GM12878 (cell line): ENCODE measurements at regions not wholly inside any gene's neighbourhood (a gene's known extent, or its start where the extent isn't known, plus 50 kb on each side); places are given as distances from the start of the nearest gene placed in this dataset.

Source experiments
- ATAC-seq: fragments of 200-7000 bp; cut with Tn5 transposase; 3 replicates; pipeline ENCODE4 v1.9.1; 2020; ENCODE audit warnings: mild to moderate bottlenecking, moderate library complexity
- BruUV-seq: library from RNA; stranded (reverse); fragments of 400-500 nt; replicated peaks from 2 replicates; lab custom pipeline; 2021; lab: Mats Ljungman, UMichigan
- CTCF ChIA-PET: fragments of 300-600 bp; sonication (Branson Sonifier 250); formaldehyde crosslinking; extraction: SDS; loops from one replicate; lab custom pipeline; 2021; ENCODE audit warnings: inconsistent platforms; lab: Yijun Ruan, JAX
- POLR2A ChIA-PET: fragments of 350-600 bp; formaldehyde crosslinking; extraction: SDS; loops from one replicate; lab custom pipeline; 2021; ENCODE audit warnings: inconsistent platforms; lab: Charles Lee
- RAD21 ChIA-PET: fragments of 300-600 bp; sonication (Branson Sonifier 250); formaldehyde crosslinking; loops from one replicate; lab custom pipeline; 2023; ENCODE audit warnings: antibody characterized with exemption; ENCODE audit not compliant: unreplicated experiment; lab: Charles Lee
- SMC1A ChIA-PET: fragments of 300-600 bp; sonication (Branson Sonifier 250); formaldehyde crosslinking; loops from one replicate; lab custom pipeline; 2023; ENCODE audit not compliant: unreplicated experiment, uncharacterized antibody; lab: Charles Lee
- DNase-seq: peaks from one replicate; pipeline ENCODE4 v3.0.0-alpha.2; 2011; ENCODE audit warnings: low read depth, low spot score
- FAIRE-seq: peaks from 3 replicates; lab custom pipeline; 2011; peaks lifted over from hg19 to GRCh38; lab: Jason Lieb, UNC
- H2AFZ ChIP-seq: 2 replicates; pipeline ENCODE4 v1.6.0; 2011; ENCODE audit warnings: low read depth, low read length, control low read depth; ENCODE audit not compliant: control insufficient read depth
- H3K27ac ChIP-seq: 2 replicates; pipeline ENCODE4 v1.5.1; 2011; ENCODE audit warnings: control low read depth; ENCODE audit not compliant: control insufficient read depth, insufficient read depth
- H3K27me3 ChIP-seq, 2 experiments: replicated peaks in 1 of 2; 2 replicates each; pipeline versions ENCODE4 v1.6.0 to v1.6.1; 2011; ENCODE audit warnings: low read length in 1 of 2; ENCODE audit not compliant: control insufficient read depth in 2 of 2, insufficient read depth in 2 of 2
- H3K36me3 ChIP-seq, 2 experiments: 2 replicates each; pipeline ENCODE4 v1.5.1; 2011; ENCODE audit warnings: low read length in 1 of 2; ENCODE audit not compliant: control insufficient read depth in 2 of 2, insufficient read depth in 2 of 2
- H3K4me1 ChIP-seq: 2 replicates; pipeline ENCODE4 v1.6.1; 2011; ENCODE audit warnings: mild to moderate bottlenecking, low read length, moderate library complexity, mixed read lengths; ENCODE audit not compliant: control insufficient read depth, insufficient read depth
- H3K4me2 ChIP-seq: 2 replicates; pipeline ENCODE4 v1.6.0; 2011; ENCODE audit warnings: control low read depth; ENCODE audit not compliant: control insufficient read depth, insufficient read depth
- H3K4me3 ChIP-seq: fragments of 200-600 bp; sonication (generic); 2 replicates; pipeline ENCODE4 v1.5.1; 2016
- H3K79me2 ChIP-seq: 2 replicates; pipeline ENCODE4 v1.6.0; 2011; ENCODE audit warnings: low read length; ENCODE audit not compliant: control insufficient read depth, insufficient read depth
- H3K9ac ChIP-seq: 2 replicates; pipeline ENCODE4 v1.8.0; 2011; ENCODE audit warnings: low read length, control low read depth, mixed read lengths; ENCODE audit not compliant: control insufficient read depth, insufficient read depth
- H3K9me3 ChIP-seq: replicated peaks from 3 replicates; pipeline ENCODE4 v1.5.1; 2011; ENCODE audit warnings: mild to moderate bottlenecking, low read length; ENCODE audit not compliant: control insufficient read depth, insufficient read depth
- H4K20me1 ChIP-seq: 2 replicates; pipeline ENCODE4 v1.6.0; 2011; ENCODE audit not compliant: control insufficient read depth, insufficient read depth
- FOS ChIP-seq: IDR thresholded peaks from 3 replicates; pipeline ENCODE4 v1.6.1; 2011; ENCODE audit warnings: borderline replicate concordance; ENCODE audit not compliant: insufficient read length; ENCODE audit errors: extremely low read depth
- MEF2B ChIP-seq: fragments of 450-650 bp; IDR thresholded peaks from 2 replicates; pipeline ENCODE4 v1.6.1; 2018; ENCODE audit warnings: mild to moderate bottlenecking, moderate library complexity; ENCODE audit not compliant: partially characterized antibody, poor library complexity, severe bottlenecking
- MXI1 ChIP-seq: fragments of 150-350 bp; IDR thresholded peaks from 2 replicates; pipeline ENCODE4 v1.6.1; 2011; ENCODE audit warnings: low read depth, mild to moderate bottlenecking, inconsistent platforms, low read length, improper control_type of control experiment
- RBBP5 ChIP-seq: fragments of 200-600 bp; sonication (generic); conservative IDR thresholded peaks from 2 replicates; pipeline ENCODE4 v1.6.1; 2016
- SPI1 ChIP-seq: IDR thresholded peaks from 2 replicates; pipeline ENCODE4 v1.6.1; 2011; ENCODE audit warnings: low read depth, mild to moderate bottlenecking, low read length, moderate library complexity, borderline replicate concordance; ENCODE audit not compliant: insufficient read depth
- ZNF207 ChIP-seq: fragments of 450-650 bp; IDR thresholded peaks from 2 replicates; pipeline ENCODE4 v1.6.1; 2014; ENCODE audit warnings: antibody characterized with exemption, mild to moderate bottlenecking, borderline replicate concordance
- ZNF217 ChIP-seq: fragments of 450-650 bp; IDR thresholded peaks from 2 replicates; pipeline ENCODE4 v1.6.1; 2017; ENCODE audit warnings: antibody characterized with exemption, mild to moderate bottlenecking
- WGBS: methylation state at CpG from one replicate; pipeline ENCODE4 v1.1.6; 2016; ENCODE audit warnings: low lambda C conversion rate; ENCODE audit not compliant: insufficient replicate concordance, insufficient coverage; ENCODE audit errors: missing lambda C conversion rate; 5-methylcytosine and 5-hydroxymethylcytosine counted together
- in situ Hi-C: fragments of 300-500 bp; cut with MboI; formaldehyde crosslinking; loops from 9 replicates; pipeline ENCODE4 v1.14.3; 2018; ENCODE audit warnings: mixed read lengths
- intact Hi-C: fragments of 100-400 bp; cut with micrococcal nuclease; formaldehyde crosslinking; loops from one replicate; pipeline ENCODE4 v1.14.2; 2022; ENCODE audit not compliant: unreplicated experiment

DNA sequence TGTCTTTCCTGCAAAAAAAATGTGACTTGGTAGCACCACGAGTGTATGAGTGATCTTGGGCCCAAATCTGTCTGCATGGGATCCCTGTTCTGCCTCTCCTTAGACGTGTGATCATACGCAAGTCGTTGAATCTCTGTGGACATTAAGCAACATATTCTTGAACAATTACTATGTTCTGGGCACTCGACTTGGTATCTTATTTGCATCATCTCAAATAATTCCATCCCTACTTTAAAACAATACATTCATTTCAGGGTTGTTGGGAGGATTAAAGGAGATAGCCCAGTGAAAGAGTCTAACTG is 145.4 kb upstream of the CPEB2 start:
- Histone ChIP-seq H3K4me1 (peaks cover 20% of the 10 kb centered on the region), H3K9me3 (peaks cover 7% of the 10 kb centered on the region; the same call in 2 of the 3 replicates), H4K20me1 (no peaks in the 10 kb centered on the region), H3K27me3 (no peaks in the 10 kb centered on the region), H2AFZ (no peak overlapping the region; the same call in 1 of the 2 replicates), H3K36me3 (no peaks in the 10 kb centered on the region), H3K79me2 (no peaks in the 10 kb centered on the region), H3K9ac (no peak overlapping the region), H3K4me3 (no peak overlapping the region), H3K27ac (peak overlapping the region; percentile 50), H3K4me2 (0 out of 2 replicates have a peak overlapping the region, but pooled peaks have one; percentile 24)
- ChIA-PET CTCF (interaction anchor here (1.1 to 1.8 kb wide), 4 partner anchors 12 to 24 kb away, joined by 3 to 8 read pairs (median 3); no protein-coding TSS in a partner anchor), POLR2A (no interaction called here), SMC1A (interaction anchor here (2.0 to 2.4 kb wide), 3 partner anchors 8 to 11 kb away, joined by 8 to 28 read pairs (median 10); no protein-coding TSS in a partner anchor), RAD21 (interaction anchor here (1.0 to 1.4 kb wide), 2 partner anchors 12 to 14 kb away, joined by 3 to 4 read pairs; no protein-coding TSS in a partner anchor)
- ATAC-seq (no peak), DNase-seq (no peak), FAIRE-seq (no peak)
- in situ Hi-C loops, result no loop called here
- TF ChIP-seq MEF2B (no peak), SPI1 (0 out of 2 replicates have a peak, but pooled peaks have one; percentile 10), FOS (no peak), ZNF217 (no peak), RBBP5 (no peak), MXI1 (no peak), ZNF207 (no peak)
- intact Hi-C loops, result loop anchor here (1.0 to 5.0 kb wide), 3 partner anchors 75 to 690 kb away; partner anchors contain the start of gene CPEB2
- 60% methylated on average over 5 of the region's 5 CpGs for WGBS
- no TSS peak for BruUV-seq
